ENCODE measurements at regions not wholly inside any gene's neighbourhood (a gene's known extent, or its start where the extent isn't known, plus 50 kb on each side); places are given as distances from the start of the nearest gene placed in this dataset.

DNA sequence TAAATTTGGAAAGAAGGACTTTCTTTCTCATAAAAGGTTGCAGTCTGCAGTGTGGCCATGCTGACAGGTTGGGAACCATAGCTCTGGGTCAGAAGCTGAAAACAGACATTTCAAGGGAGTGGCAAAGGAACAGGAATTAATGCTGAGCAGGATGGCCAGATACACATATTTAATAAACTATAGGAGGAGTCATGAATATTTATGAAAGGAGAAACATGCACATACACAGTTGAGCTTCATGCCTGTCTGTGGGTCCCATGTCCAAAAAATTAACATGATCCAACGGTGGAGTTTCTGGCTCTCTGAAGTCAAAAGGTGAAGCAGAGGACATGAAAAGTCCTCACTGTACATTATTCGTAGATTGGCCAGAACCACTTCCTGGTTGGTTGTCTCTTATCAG lies 2556.0 kb downstream of the PCDH9 start:
- H3K27me3 ChIP-seq: no peaks in the 10 kb centered on the region
- no peak overlapping the region for H3K27ac ChIP-seq
- no peaks in the 10 kb centered on the region for H3K36me3 ChIP-seq
- no peak overlapping the region for H3K4me3 ChIP-seq
- no peaks in the 10 kb centered on the region for H3K4me1 ChIP-seq
- H3K9me3 ChIP-seq: no peaks in the 10 kb centered on the region
- TF ChIP-seq, protein P1, sequence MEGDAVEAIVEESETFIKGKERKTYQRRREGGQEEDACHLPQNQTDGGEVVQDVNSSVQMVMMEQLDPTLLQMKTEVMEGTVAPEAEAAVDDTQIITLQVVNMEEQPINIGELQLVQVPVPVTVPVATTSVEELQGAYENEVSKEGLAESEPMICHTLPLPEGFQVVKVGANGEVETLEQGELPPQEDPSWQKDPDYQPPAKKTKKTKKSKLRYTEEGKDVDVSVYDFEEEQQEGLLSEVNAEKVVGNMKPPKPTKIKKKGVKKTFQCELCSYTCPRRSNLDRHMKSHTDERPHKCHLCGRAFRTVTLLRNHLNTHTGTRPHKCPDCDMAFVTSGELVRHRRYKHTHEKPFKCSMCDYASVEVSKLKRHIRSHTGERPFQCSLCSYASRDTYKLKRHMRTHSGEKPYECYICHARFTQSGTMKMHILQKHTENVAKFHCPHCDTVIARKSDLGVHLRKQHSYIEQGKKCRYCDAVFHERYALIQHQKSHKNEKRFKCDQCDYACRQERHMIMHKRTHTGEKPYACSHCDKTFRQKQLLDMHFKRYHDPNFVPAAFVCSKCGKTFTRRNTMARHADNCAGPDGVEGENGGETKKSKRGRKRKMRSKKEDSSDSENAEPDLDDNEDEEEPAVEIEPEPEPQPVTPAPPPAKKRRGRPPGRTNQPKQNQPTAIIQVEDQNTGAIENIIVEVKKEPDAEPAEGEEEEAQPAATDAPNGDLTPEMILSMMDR (IDR thresholded peaks at IDR 0.05): no peak
- no peak for DNase-seq (ENCODE audit: low spot score)

DNA sequence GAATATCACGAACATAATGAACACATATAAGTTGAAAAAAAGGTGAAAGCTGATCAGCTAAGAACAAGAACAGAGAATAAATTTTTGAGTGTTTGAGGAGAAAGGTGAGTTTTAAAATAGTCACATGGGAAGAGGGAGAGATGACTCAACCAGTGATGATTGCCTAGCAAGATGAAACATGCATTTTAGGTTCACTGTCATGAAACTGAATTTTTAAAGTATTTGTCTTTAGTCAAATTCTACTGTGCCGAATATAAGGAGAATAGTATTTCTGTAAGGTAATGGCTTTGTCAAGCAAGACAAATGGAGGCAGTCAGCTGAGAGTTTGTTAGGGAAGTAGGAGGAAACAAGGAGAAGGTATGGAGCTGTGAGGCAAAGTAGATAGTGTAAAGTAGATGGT lies 2557.4 kb downstream of the PCDH9 start:
- Histone ChIP-seq H3K36me3 (no peaks in the 10 kb centered on the region), H3K4me3 (no peak overlapping the region), H3K9me3 (no peaks in the 10 kb centered on the region), H3K27me3 (no peaks in the 10 kb centered on the region), H3K4me1 (no peaks in the 10 kb centered on the region), H3K27ac (no peak overlapping the region)
- TF ChIP-seq, protein P1 (IDR thresholded peaks at IDR 0.05): no peak
- no peak for DNase-seq (ENCODE audit: low spot score)

DNA sequence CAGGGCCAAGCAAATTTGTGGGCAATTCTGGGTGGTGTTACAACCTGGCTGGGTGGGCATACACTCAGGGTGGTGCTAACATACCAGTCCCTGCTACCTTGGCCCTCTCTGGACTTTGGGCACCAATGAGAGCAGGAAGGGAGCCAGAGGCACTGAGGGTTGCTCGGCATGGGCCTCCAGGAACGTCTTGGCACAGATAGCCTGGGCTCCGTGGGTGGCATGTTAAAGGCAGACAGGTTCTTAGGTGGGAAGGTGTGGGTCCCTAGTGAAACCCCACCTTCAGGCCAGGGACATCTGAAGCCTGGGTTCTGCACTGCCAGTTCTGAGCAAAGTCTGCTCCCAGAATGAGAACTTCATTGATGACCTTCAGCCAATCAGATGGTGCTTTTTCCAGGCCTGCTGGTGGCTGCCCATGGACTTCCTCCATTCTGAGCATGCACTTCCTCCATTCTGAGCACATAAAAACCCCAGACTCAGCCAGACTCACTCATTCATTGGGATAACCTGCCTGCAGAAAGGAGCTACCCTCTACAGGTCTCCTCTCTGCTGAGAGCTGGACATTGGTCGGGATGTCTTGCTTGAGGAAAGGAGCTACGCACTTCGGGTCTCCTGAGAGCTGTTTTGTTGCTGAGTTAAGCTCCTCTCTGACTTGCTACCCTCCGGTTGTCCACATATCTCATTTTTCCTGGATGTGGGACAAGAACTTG lies 2567.1 kb downstream of the PCDH9 start:
- H3K4me1 ChIP-seq: no peaks in the 10 kb centered on the region
- H3K4me3 ChIP-seq: no peak overlapping the region
- H3K9me3 ChIP-seq: no peaks in the 10 kb centered on the region
- DNase-seq (ENCODE audit: low spot score): no peak
- TF ChIP-seq, protein P1 (IDR thresholded peaks at IDR 0.05): no peak
- no peak overlapping the region for H3K27ac ChIP-seq
- H3K36me3 ChIP-seq: no peaks in the 10 kb centered on the region
- H3K27me3 ChIP-seq: no peaks in the 10 kb centered on the region

DNA sequence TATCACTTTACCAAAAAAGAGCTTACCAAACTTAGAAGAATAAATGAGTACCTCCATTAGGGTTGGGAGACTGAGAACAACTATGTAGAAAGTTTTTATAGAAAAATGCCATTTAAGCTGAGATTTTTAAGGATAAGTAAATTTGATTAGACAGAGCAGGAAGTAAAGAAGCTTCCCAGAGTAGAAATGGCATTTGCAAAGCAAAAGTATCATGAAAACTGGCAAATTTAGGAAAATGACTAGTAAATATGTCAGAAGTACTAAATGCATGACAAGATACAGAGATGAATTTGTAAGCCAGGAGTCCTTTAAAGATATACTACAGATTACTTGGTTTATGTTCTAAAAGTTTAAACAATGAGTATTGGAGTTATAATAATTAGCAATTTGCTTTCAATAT lies 2581.8 kb downstream of the PCDH9 start:
- H3K4me3 ChIP-seq: no peak overlapping the region
- TF ChIP-seq, protein P1 (IDR thresholded peaks at IDR 0.05): no peak
- no peaks in the 10 kb centered on the region for H3K4me1 ChIP-seq
- no peak for DNase-seq (ENCODE audit: low spot score)
- H3K27ac ChIP-seq: no peak overlapping the region
- no peaks in the 10 kb centered on the region for H3K9me3 ChIP-seq
- H3K36me3 ChIP-seq: no peaks in the 10 kb centered on the region
- no peaks in the 10 kb centered on the region for H3K27me3 ChIP-seq

DNA sequence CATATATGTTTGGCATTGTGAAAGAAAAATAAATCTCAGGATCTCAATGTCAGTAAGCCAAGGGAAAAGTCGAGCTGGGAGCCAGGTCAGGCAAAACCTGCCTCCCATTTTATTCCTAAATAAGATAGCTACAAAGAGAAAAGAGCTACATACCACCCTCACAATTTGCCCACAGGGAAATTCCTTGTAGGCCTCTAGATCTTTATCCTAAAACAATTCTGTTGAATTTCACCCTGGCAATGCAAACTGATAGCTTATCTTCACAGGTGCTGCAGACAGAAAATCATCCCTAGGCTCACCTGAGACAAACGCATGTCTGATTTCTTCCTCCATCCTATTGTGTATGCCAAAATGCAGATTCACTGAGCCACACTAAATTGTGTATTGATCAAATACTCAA lies 2587.1 kb downstream of the PCDH9 start:
- no peak overlapping the region for H3K4me3 ChIP-seq
- H3K36me3 ChIP-seq: no peaks in the 10 kb centered on the region
- DNase-seq (ENCODE audit: low spot score): no peak
- no peaks in the 10 kb centered on the region for H3K27me3 ChIP-seq
- H3K9me3 ChIP-seq: no peaks in the 10 kb centered on the region
- no peaks in the 10 kb centered on the region for H3K4me1 ChIP-seq
- no peak overlapping the region for H3K27ac ChIP-seq
- TF ChIP-seq, protein P1 (IDR thresholded peaks at IDR 0.05): no peak

DNA sequence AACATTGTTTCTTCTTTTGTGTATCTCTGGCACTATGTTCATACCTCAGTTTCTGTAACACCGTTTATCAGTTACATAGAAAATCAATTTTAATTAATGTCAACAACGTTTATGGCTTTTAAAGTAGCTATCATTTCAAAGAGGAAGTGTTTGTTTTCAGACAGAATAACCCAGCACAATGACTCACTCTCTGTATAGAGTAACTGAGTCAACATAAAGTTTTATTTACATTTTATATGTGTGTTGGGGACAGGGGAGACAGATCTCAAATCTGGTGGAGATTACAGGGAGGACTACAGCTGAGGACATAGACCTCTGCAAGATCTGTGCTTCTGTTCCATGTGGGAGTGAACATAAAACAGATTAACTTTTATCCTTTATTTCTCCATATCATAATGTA lies 2590.1 kb downstream of the PCDH9 start:
- H3K27me3 ChIP-seq: no peaks in the 10 kb centered on the region
- no peak for DNase-seq (ENCODE audit: low spot score)
- TF ChIP-seq, protein P1 (IDR thresholded peaks at IDR 0.05): no peak
- no peaks in the 10 kb centered on the region for H3K36me3 ChIP-seq
- H3K4me3 ChIP-seq: no peak overlapping the region
- no peaks in the 10 kb centered on the region for H3K4me1 ChIP-seq
- no peaks in the 10 kb centered on the region for H3K9me3 ChIP-seq
- no peak overlapping the region for H3K27ac ChIP-seq
